OCI-LY3 (cell line): ENCODE measurements at regions not wholly inside any gene's neighbourhood (a gene's known extent, or its start where the extent isn't known, plus 50 kb on each side); places are given as distances from the start of the nearest gene placed in this dataset.
"Not testable (repeated sequence)": the region's sequence is repeated elsewhere in the genome, so short reads cannot be mapped to it uniquely, and the experiment has no call there.

ENCODE experiments used
- EZH2phosphoT487 ChIP-seq: fragments of 200-600 bp; shearing (Covaris generic); IDR thresholded peaks from 2 replicates; pipeline ENCODE4 v1.6.1; 2018; ENCODE audit warnings: antibody characterized with exemption, mixed run types, low read depth
- TF ChIP-seq, protein P1 (sequence below): fragments of 200-600, 300-600 bp; sonication (generic); IDR thresholded peaks from 2 replicates; pipeline ENCODE4 v1.5.1; 2014; ENCODE audit warnings: antibody characterized with exemption, low read length, low read depth

DNA sequence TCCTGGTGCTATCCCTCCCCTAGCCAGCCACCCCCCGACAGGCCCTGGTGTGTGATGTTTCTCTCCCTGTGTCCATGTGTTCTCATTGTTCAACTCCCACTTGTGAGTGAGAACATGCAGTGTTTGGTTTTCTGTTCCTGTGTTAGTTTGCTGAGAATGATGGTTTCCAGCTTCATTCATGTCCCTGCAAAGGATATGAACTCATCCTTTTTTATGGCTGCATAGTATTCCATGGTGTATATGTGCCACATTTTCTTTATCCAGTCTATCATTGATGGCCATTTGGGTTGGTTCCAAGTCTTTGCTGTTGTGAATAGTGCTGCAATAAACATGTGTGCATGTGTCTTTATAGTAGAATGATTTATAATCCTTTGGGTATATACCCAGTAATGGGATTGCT is 122.1 kb downstream of the LEPR start:
- TF ChIP-seq, protein P1, sequence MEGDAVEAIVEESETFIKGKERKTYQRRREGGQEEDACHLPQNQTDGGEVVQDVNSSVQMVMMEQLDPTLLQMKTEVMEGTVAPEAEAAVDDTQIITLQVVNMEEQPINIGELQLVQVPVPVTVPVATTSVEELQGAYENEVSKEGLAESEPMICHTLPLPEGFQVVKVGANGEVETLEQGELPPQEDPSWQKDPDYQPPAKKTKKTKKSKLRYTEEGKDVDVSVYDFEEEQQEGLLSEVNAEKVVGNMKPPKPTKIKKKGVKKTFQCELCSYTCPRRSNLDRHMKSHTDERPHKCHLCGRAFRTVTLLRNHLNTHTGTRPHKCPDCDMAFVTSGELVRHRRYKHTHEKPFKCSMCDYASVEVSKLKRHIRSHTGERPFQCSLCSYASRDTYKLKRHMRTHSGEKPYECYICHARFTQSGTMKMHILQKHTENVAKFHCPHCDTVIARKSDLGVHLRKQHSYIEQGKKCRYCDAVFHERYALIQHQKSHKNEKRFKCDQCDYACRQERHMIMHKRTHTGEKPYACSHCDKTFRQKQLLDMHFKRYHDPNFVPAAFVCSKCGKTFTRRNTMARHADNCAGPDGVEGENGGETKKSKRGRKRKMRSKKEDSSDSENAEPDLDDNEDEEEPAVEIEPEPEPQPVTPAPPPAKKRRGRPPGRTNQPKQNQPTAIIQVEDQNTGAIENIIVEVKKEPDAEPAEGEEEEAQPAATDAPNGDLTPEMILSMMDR = not testable (repeated sequence)
- TF ChIP-seq EZH2phosphoT487 = not testable (repeated sequence)
